ENCODE measurements at regions not wholly inside any gene's neighbourhood (a gene's known extent, or its start where the extent isn't known, plus 50 kb on each side); places are given as distances from the start of the nearest gene placed in this dataset.
"Not testable (repeated sequence)": the region's sequence is repeated elsewhere in the genome, so short reads cannot be mapped to it uniquely, and the experiment has no call there.

- no peak for DNase-seq (ENCODE audit: low read depth in 2 of 2)
These were observed 232.5 kb downstream of the PARP8 start for GRCh38 chr5:50898966-50899365.

DNA sequence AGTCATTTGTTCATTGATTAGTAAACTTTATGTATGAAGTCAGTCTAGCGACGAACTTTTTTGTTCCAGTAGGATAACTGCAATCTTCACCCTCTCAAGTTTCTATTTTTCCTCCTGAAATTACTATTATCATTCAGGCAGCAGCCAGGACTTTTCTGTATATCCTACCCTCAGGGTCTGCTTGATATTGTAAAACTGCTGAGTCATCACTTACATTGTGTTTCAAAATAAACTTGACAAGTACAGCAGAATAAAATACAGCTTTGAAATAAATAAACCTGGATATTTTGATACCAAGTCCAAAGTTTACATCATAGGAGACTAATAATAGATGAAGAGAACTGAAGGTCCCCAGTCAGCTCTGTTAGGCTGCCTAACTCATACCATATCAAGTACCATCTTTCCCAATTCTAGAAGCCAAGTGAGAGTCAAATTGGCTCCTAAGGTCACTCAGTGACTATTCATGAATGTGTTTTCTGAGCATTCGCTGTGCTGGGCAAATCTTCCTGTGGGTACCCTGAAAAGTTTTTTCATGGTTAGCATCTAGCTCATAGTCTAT lies 234.6 kb downstream of the PARP8 start:
- DNase-seq (ENCODE audit: low read depth in 2 of 2) = no peak

DNA sequence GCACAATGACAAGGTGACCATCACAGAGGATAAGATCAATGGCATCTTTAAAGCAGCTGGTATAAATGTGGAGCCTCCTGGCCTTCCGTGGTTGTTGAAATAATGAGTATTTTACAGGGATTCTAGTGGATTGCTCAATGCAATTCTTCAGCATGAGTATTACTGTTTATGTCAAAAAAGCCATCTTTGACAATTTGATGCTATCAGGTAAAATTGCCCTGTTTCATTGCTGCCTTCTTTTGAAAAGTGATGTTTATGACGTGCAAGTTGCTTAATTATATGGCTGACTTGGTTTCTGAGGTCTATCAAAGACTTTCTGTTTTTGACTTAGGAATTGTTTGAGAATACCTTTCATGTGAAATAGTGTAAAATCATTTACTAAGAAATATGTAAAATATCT lies 237.2 kb downstream of the PARP8 start:
- no peak for DNase-seq (ENCODE audit: low read depth in 2 of 2)

- no peak for DNase-seq (ENCODE audit: low read depth in 2 of 2)
These were observed 239.6 kb downstream of the PARP8 start for GRCh38 chr5:50905996-50906570.

GRCh38 chr5:50920160-50920559 lies 253.7 kb downstream of the PARP8 start:
- not testable (repeated sequence) for DNase-seq (ENCODE audit: low read depth in 2 of 2)

- DNase-seq (ENCODE audit: low read depth in 2 of 2) = no peak
These were observed 255.1 kb downstream of the PARP8 start for GRCh38 chr5:50921366-50922133.

- not testable (repeated sequence) for DNase-seq (ENCODE audit: low read depth in 2 of 2)
These were observed 255.9 kb downstream of the PARP8 start for GRCh38 chr5:50922134-50922941.

DNA sequence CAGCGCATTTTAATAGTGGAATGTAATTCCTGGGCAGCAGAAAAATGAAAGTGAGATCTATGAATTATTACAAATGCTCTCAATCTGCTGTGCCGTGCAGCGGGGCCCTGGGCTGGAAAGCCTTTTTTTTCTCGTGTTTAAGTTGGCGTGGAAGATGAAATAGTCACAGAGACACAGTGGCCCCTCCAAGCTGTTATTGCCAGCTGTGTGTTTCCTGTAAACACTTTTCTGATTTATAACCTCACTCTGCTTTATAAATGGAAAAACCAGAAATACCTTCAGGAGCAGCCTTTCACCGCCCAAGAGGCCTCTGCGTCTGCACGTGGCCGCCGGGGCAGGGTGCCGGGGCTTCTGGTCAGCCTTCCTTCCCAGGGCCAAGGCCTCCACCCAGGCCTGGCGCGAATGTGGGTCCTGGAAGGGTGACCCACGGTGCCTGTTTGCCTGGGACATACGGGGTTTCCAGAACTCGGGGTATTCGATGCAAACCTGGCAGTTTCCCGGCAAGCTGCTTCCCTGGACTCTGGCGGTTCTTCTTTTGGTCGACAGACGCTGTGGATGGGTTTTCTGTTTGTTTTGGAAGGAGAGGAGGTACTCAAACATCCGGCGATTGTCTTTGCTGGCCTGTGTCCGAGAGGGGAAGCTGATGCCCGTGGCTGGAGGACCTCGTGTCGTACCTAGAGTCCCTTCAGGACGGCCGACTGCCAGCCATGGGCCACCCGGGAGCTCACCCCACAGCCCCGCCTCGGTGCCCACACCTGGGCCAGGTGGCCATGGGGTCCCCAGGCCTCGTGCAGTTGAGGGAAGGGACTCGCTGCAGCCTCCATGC lies 256.7 kb downstream of the PARP8 start:
- DNase-seq (ENCODE audit: low read depth in 2 of 2) = no peak

GRCh38 chr5:50923768-50924494 lies 257.5 kb downstream of the PARP8 start:
- DNase-seq (ENCODE audit: low read depth in 2 of 2) = no peak

DNA sequence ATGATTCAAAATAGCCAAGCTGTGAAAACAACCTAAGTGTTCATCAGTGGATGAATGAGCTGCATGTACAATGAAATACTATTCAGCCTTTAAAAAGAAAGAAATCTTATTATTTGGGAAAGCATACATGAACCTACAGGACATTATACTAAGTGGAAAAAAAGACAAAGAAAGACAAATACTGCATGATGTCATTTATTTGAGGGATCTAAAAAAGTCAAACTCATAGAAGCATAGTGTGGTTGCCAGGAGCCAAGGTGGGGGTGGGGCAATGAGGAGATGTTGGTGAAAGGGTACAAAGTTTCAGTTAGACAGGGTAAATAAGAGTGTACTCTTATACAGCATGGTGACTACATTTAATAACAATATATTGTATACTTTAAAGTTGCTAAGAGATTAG lies 261.5 kb downstream of the PARP8 start:
- no peak for DNase-seq (ENCODE audit: low read depth in 2 of 2)

DNA sequence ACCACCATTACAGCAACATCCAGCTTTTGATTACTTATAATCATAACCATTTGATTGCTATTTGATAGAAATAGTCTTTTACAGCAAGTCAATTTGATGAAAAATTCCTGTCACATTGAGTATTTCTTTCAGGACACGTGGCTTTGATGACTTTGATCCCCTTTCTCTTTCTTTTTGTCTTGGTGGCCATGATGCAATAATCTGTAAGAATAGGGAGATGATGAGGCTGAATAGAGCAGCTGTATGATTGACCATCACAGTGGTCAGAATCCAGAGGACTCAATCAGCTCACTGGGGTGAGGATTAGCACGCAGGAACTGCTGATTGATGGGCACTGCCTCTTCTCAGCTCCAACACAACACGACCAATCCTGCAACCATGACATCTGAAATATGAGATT lies 262.7 kb downstream of the PARP8 start:
- DNase-seq (ENCODE audit: low read depth in 2 of 2) = no peak

DNA sequence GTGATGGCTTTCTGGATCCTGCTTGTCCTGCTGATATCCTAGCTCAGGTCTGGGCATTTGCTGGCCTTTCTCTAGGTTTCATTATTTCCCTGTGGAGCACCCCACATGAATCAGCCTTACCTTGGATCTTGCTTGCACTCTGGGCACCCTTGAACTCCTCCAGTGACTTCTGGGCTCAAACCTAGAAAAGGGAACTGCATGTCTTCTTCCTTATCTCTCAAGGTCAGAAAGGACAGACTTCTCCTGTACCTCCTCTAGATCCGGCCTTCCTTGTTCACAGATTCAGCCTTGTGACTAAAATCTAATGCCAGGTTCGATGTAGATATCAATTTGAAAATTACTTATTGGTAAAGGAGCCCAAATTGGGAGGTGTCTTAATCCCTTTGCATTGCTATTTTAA lies 267.9 kb downstream of the PARP8 start:
- DNase-seq (ENCODE audit: low read depth in 2 of 2) = no peak

DNA sequence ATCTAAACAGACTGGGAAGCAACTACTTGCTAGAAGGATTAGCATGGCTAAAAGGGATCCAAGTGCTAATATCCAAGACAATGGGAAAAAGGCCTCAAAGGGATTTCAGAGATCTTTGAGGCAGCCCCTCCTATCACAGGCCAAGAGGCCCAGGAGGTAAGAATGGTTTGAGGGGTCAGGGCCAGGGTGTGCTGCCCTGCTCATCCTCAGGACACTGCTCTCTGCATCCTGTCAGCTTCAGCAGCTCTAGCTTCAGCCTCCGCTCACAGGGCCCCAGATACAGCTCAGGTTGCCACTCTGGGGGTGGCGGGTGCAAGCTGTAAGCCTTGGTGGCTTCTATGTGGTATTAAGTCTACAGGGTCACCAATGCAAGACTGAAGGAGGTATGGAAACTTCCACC lies 278.7 kb downstream of the PARP8 start:
- no peak for DNase-seq (ENCODE audit: low read depth in 2 of 2)

GRCh38 chr5:50947906-50948683 lies 281.7 kb downstream of the PARP8 start:
- DNase-seq (ENCODE audit: low read depth in 2 of 2) = no peak

GRCh38 chr5:50953290-50953689 lies 286.9 kb downstream of the PARP8 start:
- DNase-seq (ENCODE audit: low read depth in 2 of 2) = no peak

DNA sequence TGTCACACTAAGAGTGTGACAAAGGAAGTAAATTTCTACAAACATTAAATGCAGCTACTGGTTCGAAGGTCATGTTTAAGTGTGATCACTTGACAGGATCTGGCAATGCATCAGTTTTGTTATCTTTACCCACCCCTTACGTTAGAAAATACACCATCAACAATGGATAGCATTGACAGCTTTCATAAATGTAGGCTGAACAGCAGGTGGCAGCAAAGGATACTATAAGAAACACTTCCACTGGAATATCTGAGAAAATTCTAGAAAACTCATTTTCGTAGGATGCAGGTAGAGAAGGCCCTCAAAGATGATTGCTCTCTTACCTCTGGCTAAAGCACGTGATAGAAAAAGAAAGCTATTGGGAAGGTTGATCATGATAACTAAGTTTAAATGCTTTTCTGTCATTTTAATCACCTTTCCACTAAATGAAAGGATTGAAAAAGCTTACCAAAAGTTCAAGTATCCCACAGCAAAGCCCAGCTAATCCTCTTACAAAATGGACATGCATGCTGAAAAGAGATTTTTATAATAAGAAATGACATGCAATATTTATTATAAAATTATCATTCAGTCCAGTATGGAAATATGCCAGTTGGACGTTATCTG lies 292.5 kb downstream of the PARP8 start:
- no peak for DNase-seq (ENCODE audit: low read depth in 2 of 2)

DNA sequence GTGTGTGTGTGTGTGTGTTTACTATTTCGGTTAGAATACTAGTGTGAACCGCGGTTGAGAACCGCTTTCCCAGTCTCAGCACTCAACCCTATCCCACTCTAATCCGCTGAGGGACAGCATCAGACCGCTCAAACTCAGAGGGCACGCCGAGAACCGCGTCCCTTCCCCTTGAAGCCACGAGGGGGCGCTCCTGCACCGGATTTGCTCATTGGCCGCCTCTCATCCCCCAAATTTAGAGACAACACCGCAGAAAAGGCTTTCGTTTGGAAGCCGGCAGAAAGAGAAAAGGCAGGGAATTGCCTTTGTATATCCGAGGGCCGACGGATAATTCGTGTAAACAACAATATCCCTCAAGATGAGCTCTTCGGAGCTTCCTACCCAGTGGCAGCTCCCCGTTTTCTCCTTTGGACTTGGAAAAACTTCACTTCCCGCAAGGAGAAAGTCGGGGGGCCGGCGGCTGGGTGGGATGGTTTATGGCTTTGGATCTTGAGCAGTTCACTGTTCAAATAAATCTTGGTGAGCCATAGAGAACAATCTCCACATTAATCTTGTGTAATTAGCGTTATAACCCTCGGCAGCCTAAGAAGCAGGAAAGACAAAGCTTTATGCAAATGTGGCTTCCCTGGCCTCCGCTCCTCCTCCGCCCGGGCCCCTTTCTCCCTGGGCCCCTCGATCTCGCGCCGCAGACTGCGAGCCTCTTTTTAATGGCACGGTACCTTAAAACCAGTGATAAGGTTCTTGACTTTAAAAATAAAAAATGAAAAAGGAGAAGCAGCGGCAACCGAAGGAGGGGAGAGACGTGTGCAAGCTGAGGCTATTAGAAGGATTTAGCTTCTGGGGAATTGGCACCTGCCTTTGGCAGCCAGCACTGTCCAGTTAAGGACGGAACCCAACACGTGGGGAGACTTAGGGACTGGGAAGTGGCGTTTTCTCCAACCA lies 296.8 kb downstream of the PARP8 start:
- DNase-seq (ENCODE audit: low read depth in 2 of 2) = peak; percentile 35 to 60

DNA sequence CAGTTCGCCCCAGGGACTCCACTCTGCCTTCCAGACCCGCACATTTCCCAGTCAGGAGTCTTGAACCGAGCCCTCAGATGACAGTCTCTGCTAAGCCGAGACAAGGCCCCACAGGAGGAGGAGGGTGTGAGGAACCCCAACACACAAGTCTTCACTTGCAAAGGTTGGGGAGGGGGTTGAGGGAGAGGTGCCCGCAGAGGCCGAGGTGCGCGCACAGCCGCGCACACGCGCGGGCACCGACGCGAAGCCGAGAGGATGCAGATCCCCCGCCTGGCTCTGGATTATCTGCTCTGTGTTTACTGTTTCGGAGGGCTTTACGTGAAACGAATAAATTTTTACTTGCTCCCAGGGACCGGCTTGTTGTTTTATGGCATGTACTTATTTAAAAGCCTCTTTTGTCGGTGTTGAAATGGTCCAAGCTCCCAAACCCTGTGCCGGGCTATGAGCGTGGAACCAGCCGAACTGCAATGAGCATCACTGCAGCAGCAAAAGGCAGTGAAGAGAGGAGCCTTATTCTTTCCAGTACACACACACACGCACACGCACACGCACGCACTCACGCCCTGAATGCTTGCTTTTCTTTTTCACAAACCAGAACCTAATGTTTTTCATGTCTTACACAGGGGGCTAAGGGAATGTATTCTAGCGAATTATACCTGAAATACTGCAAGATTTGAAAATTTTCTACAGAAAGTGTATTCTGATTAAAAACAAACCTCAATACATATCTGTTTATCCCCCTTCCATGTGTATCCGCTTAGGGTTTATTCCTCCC lies 297.7 kb downstream of the PARP8 start:
- DNase-seq (ENCODE audit: low read depth in 2 of 2) = no peak
